Peyer's patch (tissue), 4 donors: ENCODE measurements at regions not wholly inside any gene's neighbourhood (a gene's known extent, or its start where the extent isn't known, plus 50 kb on each side); places are given as distances from the start of the nearest gene placed in this dataset.

ENCODE experiments used
- DNase-seq, 3 donors: peaks; one replicate each; pipeline ENCODE4 v3.0.0-alpha.2; 2017 to 2019
- H3K27ac ChIP-seq, 4 donors: fragments of 200-600 bp; sonication (generic); one replicate each; pipeline ENCODE4 v1.5.1; 2016 to 2019
- H3K27me3 ChIP-seq, 2 donors: fragments of 200-600 bp; sonication (generic); one replicate each; pipeline ENCODE4 v1.5.1; 2019
- H3K36me3 ChIP-seq, 3 donors: fragments of 200-600 bp; sonication (generic); one replicate each; pipeline ENCODE4 v1.5.1; 2016 to 2019
- H3K4me1 ChIP-seq, 4 donors: fragments of 200-600 bp; sonication (generic); one replicate each; pipeline ENCODE4 v1.5.1; 2016 to 2019
- H3K4me3 ChIP-seq, 4 donors: fragments of 200-600 bp; sonication (generic); 1 replicate in 3 of 4; 2 replicates in 1 of 4; pipeline ENCODE4 v1.5.1; 2016 to 2019; ENCODE audit warnings: mild to moderate bottlenecking in 1 of 4
- H3K9me3 ChIP-seq, 4 donors: fragments of 200-600 bp; sonication (generic); one replicate each; pipeline ENCODE4 v1.5.1; 2016 to 2019; ENCODE audit warnings: mild to moderate bottlenecking in 1 of 4
- POLR2A ChIP-seq, 2 donors: fragments of 450-650 bp; IDR thresholded peaks; one replicate each; pipeline ENCODE4 v1.5.1; 2017; ENCODE audit warnings: antibody characterized with exemption in 2 of 2, mild to moderate bottlenecking in 2 of 2, moderate library complexity in 2 of 2
- TF ChIP-seq, protein P1 (sequence below), 6 experiments: fragments of 450-650 bp in 4 of 6; fragments of 200-600 bp in 2 of 6; sonication (generic) in 1 of 6; IDR thresholded peaks; one replicate each; pipeline ENCODE4 v1.5.1; 2017 to 2019; ENCODE audit warnings: antibody characterized with exemption in 6 of 6, mild to moderate bottlenecking in 3 of 6, moderate library complexity in 1 of 6

DNA sequence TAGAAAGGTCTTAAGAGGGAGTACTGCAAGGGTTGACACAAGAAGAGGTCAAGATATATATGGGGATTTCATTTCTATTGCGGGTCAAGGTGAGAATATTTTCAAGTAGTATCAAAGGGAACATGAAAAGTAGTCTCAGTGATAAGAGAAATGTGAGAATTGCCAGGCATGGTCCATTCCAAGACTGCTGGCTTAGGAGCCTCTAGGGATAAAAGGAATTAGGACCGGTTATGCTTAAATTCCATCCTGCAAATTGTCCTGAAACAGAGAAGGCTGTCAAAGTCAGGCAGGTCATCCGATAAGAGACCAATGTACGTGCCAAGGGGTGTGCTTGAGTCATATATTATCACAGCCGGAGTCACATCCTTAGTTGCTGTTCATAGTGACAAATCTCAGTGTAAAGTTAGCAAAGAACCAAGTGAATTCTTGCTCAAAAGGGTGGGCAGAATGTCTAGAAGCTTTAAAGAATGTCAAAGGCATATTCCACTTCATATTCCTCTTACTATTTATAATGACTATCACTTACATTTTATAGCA lies 133.6 kb downstream of the CBLL2 start:
- no peaks in the 10 kb centered on the region for H3K36me3 ChIP-seq
- H3K27me3 ChIP-seq = no peaks in the 10 kb centered on the region
- TF ChIP-seq, protein P1, sequence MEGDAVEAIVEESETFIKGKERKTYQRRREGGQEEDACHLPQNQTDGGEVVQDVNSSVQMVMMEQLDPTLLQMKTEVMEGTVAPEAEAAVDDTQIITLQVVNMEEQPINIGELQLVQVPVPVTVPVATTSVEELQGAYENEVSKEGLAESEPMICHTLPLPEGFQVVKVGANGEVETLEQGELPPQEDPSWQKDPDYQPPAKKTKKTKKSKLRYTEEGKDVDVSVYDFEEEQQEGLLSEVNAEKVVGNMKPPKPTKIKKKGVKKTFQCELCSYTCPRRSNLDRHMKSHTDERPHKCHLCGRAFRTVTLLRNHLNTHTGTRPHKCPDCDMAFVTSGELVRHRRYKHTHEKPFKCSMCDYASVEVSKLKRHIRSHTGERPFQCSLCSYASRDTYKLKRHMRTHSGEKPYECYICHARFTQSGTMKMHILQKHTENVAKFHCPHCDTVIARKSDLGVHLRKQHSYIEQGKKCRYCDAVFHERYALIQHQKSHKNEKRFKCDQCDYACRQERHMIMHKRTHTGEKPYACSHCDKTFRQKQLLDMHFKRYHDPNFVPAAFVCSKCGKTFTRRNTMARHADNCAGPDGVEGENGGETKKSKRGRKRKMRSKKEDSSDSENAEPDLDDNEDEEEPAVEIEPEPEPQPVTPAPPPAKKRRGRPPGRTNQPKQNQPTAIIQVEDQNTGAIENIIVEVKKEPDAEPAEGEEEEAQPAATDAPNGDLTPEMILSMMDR (IDR thresholded peaks at IDR 0.05) = no peak
- no peak for TF ChIP-seq POLR2A (IDR thresholded peaks at IDR 0.05)
- no peaks in the 10 kb centered on the region for H3K4me1 ChIP-seq
- no peaks in the 10 kb centered on the region for H3K9me3 ChIP-seq
- H3K4me3 ChIP-seq = no peak overlapping the region
- no peak overlapping the region for H3K27ac ChIP-seq
- DNase-seq = no peak

DNA sequence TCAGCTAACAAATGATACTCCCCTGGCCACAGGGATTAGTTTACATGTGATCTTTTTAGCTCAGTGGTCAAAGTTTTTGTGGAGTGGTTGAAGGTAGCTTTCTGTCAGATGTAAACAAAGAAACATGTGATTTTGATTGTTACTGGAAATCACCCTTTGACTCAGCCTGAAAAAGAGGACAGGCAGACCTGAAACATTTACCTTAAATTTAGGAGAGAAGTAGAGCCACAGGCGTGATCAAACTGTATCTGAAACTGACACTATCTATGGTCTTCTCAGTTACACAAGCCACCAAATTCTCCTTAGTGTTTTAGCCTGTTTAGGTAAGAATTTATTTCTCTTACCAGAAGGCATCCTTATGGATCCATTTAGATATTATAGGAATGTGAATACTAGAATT lies 136.7 kb downstream of the CBLL2 start:
- H3K9me3 ChIP-seq = no peaks in the 10 kb centered on the region
- no peak overlapping the region for H3K4me3 ChIP-seq
- no peak for DNase-seq
- no peaks in the 10 kb centered on the region for H3K4me1 ChIP-seq
- H3K36me3 ChIP-seq = no peaks in the 10 kb centered on the region
- H3K27ac ChIP-seq = no peak overlapping the region
- H3K27me3 ChIP-seq = no peaks in the 10 kb centered on the region
- TF ChIP-seq POLR2A (IDR thresholded peaks at IDR 0.05) = no peak
- TF ChIP-seq, protein P1 (IDR thresholded peaks at IDR 0.05) = no peak

DNA sequence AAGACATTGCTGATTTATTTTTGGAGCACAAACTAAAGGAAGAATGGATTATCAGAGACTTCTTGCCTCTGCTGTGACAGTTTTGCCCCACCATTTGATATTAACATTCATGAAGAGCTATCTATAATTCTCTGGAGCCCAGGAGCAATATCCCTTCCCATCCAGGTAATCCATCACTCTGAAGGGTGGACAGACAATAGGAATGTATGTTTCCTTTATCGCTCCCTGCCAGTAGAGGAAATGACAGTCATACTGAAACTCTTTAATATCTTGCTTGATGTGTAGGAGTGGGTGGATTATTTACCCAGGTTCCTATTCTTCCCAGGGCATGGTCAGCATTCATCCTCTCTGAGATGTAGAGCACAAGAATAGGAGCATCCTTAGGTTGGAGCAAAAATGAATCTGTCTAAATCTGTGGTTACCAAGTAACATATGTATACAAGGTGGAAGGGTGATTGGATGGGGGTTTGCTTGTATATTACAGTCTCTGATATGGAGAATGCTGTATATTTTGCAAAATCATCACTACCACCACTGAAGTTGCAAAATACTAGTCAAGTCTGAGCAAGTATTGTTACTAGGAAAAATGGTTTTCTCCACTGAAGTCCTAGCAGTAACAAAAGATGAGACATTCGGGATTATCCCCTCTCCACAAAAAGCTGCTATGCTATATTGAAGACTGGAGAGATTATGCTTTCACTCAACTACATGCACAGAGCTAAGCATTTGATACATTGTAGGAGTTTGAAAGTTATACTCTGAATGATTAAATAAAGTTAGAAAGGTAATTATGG lies 151.6 kb downstream of the CBLL2 start:
- no peak overlapping the region for H3K4me3 ChIP-seq
- H3K36me3 ChIP-seq = no peaks in the 10 kb centered on the region
- H3K27me3 ChIP-seq = no peaks in the 10 kb centered on the region
- no peaks in the 10 kb centered on the region for H3K9me3 ChIP-seq
- H3K27ac ChIP-seq = no peak overlapping the region
- H3K4me1 ChIP-seq = no peaks in the 10 kb centered on the region
- TF ChIP-seq, protein P1 (IDR thresholded peaks at IDR 0.05) = no peak
- TF ChIP-seq POLR2A (IDR thresholded peaks at IDR 0.05) = no peak
- no peak for DNase-seq

DNA sequence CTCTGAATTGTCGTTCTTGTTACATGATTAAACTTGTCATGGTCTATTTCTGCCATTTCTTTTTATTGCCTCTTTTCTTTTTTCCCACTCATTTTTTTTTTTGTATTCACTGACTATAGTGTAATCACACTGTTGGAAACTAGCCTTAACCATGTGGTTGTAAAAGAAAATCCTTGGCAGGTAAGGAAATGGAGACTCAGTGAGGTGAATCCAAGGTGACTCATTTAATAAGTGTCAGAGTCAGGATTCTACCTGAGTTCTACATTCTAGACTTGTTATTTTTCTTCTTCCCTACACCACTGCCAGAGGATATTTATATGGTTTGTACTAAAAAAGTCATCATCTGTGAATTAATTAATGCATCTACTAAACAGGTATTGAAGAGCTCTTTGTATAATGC lies 152.2 kb downstream of the CBLL2 start:
- no peak overlapping the region for H3K4me3 ChIP-seq
- DNase-seq = no peak
- no peaks in the 10 kb centered on the region for H3K4me1 ChIP-seq
- H3K27ac ChIP-seq = no peak overlapping the region
- no peak for TF ChIP-seq POLR2A (IDR thresholded peaks at IDR 0.05)
- TF ChIP-seq, protein P1 (IDR thresholded peaks at IDR 0.05) = no peak
- no peaks in the 10 kb centered on the region for H3K36me3 ChIP-seq
- no peaks in the 10 kb centered on the region for H3K9me3 ChIP-seq
- no peaks in the 10 kb centered on the region for H3K27me3 ChIP-seq

DNA sequence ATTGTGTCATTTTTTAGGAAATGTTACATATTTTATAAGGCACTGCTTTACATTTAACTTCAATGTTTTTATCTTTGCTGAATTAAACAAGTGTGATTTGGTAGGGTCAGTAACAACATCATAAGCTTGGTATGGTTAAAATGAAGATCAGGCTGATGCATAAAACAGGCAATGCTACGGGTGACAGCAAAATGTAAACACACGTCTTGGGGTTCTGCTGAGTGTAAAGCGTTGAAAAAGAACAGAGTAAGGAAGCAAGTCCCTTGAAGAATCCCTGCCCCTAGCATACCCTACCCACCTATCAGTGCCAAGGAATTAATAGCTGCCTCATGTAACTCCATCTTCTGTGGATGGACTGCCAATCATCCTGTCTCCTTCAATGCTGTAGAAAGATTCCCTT lies 157.0 kb downstream of the CBLL2 start:
- Histone ChIP-seq H3K36me3 (no peaks in the 10 kb centered on the region), H3K4me3 (no peak overlapping the region), H3K9me3 (no peaks in the 10 kb centered on the region), H3K27me3 (no peaks in the 10 kb centered on the region), H3K27ac (no peak overlapping the region), H3K4me1 (no peaks in the 10 kb centered on the region)
- TF ChIP-seq, protein P1 (IDR thresholded peaks at IDR 0.05) = no peak
- TF ChIP-seq POLR2A (IDR thresholded peaks at IDR 0.05) = no peak
- DNase-seq = no peak
